ENCODE measurements at regions not wholly inside any gene's neighbourhood (a gene's known extent, or its start where the extent isn't known, plus 50 kb on each side); places are given as distances from the start of the nearest gene placed in this dataset.

- no peak for ATAC-seq (ENCODE audit: poor library complexity)
- H3K4me3 ChIP-seq (ENCODE audit: low read length) = no peak overlapping the region
- H3K36me3 ChIP-seq (ENCODE audit: insufficient read depth, low read length) = no peaks in the 10 kb centered on the region
- DNase-seq = no peak
- no peaks in the 10 kb centered on the region for H3K4me1 ChIP-seq (ENCODE audit: insufficient read depth, low read length)
- no peak overlapping the region for H3K27ac Mint-ChIP-seq
- H3K9me3 Mint-ChIP-seq = peaks cover 2% of the 10 kb centered on the region
- POLR2A ChIA-PET = no interaction called here
- no peaks in the 10 kb centered on the region for H3K27me3 ChIP-seq (ENCODE audit: control insufficient read depth in 1 of 2, insufficient read depth in 2 of 2, low read length in 2 of 2)
- peaks cover 0 to 7% of the 10 kb centered on the region in 2 experiments for H3K9me3 ChIP-seq (ENCODE audit: control insufficient read depth in 1 of 2, insufficient read depth in 1 of 2, low read length in 2 of 2)
- no peaks in the 10 kb centered on the region for H3K27me3 Mint-ChIP-seq
- H3K4me1 Mint-ChIP-seq (ENCODE audit: low read depth) = no peaks in the 10 kb centered on the region
- H3K27ac ChIP-seq (ENCODE audit: low read depth in 1 of 2, low read length in 2 of 2) = no peak overlapping the region
- H3K4me3 Mint-ChIP-seq = no peak overlapping the region
- no peak for TF ChIP-seq CTCF (IDR thresholded peaks at IDR 0.05)
- no peaks in the 10 kb centered on the region for H3K36me3 Mint-ChIP-seq (ENCODE audit: low read depth)
- CTCF ChIA-PET = no interaction called here
- intact Hi-C loops (cut with DNase I, micrococcal nuclease) = no loop called here
These were observed 578.3 kb upstream of the FRG1 start for GRCh38 chr4:189362364-189362763.

- H3K9me3 Mint-ChIP-seq = peaks cover 2% of the 10 kb centered on the region
These were observed 576.6 kb upstream of the FRG1 start for GRCh38 chr4:189364032-189364449.

GRCh38 chr4:189365451-189365850 is 575.2 kb upstream of the FRG1 start:
- intact Hi-C loops (cut with DNase I, micrococcal nuclease) = no loop called here
- no peaks in the 10 kb centered on the region for H3K4me1 Mint-ChIP-seq (ENCODE audit: low read depth)
- no peaks in the 10 kb centered on the region for H3K27me3 ChIP-seq (ENCODE audit: control insufficient read depth in 1 of 2, insufficient read depth in 2 of 2, low read length in 2 of 2)
- DNase-seq (no peak), ATAC-seq (ENCODE audit: poor library complexity) (no peak)
- H3K4me1 ChIP-seq (ENCODE audit: insufficient read depth, low read length) = no peaks in the 10 kb centered on the region
- H3K27ac ChIP-seq (ENCODE audit: low read depth in 1 of 2, low read length in 2 of 2) = no peak overlapping the region
- H3K4me3 Mint-ChIP-seq = no peak overlapping the region
- H3K36me3 Mint-ChIP-seq (ENCODE audit: low read depth) = no peaks in the 10 kb centered on the region
- ChIA-PET POLR2A (no interaction called here), CTCF (no interaction called here)
- H3K36me3 ChIP-seq (ENCODE audit: insufficient read depth, low read length) = no peaks in the 10 kb centered on the region
- H3K27me3 Mint-ChIP-seq = no peaks in the 10 kb centered on the region
- H3K9me3 Mint-ChIP-seq = peaks cover 2% of the 10 kb centered on the region
- H3K27ac Mint-ChIP-seq = no peak overlapping the region
- TF ChIP-seq CTCF (IDR thresholded peaks at IDR 0.05) = no peak
- H3K4me3 ChIP-seq (ENCODE audit: low read length) = no peak overlapping the region
- H3K9me3 ChIP-seq (ENCODE audit: control insufficient read depth in 1 of 2, insufficient read depth in 1 of 2, low read length in 2 of 2) = peaks cover 0 to 7% of the 10 kb centered on the region in 2 experiments

More at GRCh38 chr4:189364032-189364449, 576.6 kb upstream of the FRG1 start:
- ChIA-PET CTCF (no interaction called here), POLR2A (no interaction called here)
- no peaks in the 10 kb centered on the region for H3K4me1 Mint-ChIP-seq (ENCODE audit: low read depth)
- Histone ChIP-seq H3K27me3 (ENCODE audit: control insufficient read depth in 1 of 2, insufficient read depth in 2 of 2, low read length in 2 of 2) (no peaks in the 10 kb centered on the region), H3K9me3 (ENCODE audit: control insufficient read depth in 1 of 2, insufficient read depth in 1 of 2, low read length in 2 of 2) (peaks cover 0 to 7% of the 10 kb centered on the region in 2 experiments), H3K4me1 (ENCODE audit: insufficient read depth, low read length) (no peaks in the 10 kb centered on the region), H3K4me3 (ENCODE audit: low read length) (no peak overlapping the region), H3K27ac (ENCODE audit: low read depth in 1 of 2, low read length in 2 of 2) (no peak overlapping the region), H3K36me3 (ENCODE audit: insufficient read depth, low read length) (no peaks in the 10 kb centered on the region)
- H3K27me3 Mint-ChIP-seq = no peaks in the 10 kb centered on the region
- no peak for TF ChIP-seq CTCF (IDR thresholded peaks at IDR 0.05)
- ATAC-seq (ENCODE audit: poor library complexity) (no peak), DNase-seq (no peak)
- H3K4me3 Mint-ChIP-seq = no peak overlapping the region
- intact Hi-C loops (cut with DNase I, micrococcal nuclease) = no loop called here
- H3K36me3 Mint-ChIP-seq (ENCODE audit: low read depth) = no peaks in the 10 kb centered on the region
- H3K27ac Mint-ChIP-seq = no peak overlapping the region

Measured in CD4-positive, alpha-beta T cell (primary cell).